NCI-H69 (cell line): ENCODE measurements at regions not wholly inside any gene's neighbourhood (a gene's known extent, or its start where the extent isn't known, plus 50 kb on each side); places are given as distances from the start of the nearest gene placed in this dataset.

Source experiments
- DNase-seq: peaks from one replicate; lab custom pipeline; 2025; lab: John Stamatoyannopoulos, UW

DNA sequence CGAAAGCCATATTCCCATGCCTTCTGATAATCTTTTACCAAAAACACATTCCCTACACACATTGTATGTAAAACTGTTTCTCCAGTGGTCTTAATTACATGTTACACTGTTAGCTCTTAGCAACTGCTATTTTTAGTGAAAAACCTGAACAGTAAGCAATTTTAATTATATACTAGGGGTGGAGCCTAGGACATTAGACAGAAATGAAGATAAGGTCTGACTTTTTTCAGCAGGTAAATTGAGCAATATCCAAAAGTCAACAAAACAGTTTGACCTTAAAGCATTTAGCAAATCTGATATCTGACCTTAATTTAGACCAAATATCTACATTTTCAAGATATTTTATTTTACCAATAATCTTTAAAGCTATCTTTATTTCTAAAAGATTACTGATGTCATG, 60.2 kb downstream of the PDE6H start:
- peak; percentile 12 for DNase-seq

DNA sequence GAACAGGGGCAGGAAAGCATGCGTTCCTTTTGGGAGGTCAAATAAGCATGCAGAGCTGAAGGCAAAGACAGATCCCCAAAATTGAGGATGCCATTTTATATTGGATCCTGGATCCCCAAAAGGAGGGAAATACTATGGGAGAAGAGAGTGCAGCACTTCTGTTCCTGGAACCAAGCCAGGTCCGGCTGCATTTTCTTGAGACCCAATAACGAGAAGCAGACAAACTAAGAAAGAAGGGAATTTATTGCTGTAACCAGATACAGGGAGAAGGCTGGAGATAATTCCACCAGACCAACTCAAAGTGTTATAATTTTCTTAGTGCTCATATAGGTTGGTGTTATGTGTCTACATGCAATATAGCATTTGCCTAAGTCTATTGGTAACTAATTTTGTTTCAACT, 60.8 kb downstream of the PDE6H start:
- DNase-seq = peak; percentile 9

DNA sequence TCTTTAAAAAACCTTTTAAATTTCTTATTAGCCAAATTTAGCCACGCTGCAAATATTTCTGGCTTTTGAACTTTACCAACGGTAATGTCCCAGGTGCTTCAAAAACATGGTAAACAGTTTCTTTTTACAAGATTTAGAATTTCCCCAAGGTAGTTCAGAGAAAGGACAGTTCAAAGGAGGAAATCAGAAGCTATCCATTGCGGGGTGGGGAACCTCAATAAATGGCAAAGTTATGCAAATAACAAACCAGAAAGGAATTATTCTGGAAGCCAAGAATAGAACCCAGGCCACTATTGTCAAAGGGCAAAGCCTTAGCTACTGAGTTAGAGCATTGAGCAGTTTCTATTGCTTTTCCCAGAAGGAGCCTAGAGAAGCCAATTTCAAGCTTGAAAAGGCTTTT, 62.3 kb downstream of the PDE6H start:
- no peak for DNase-seq

DNA sequence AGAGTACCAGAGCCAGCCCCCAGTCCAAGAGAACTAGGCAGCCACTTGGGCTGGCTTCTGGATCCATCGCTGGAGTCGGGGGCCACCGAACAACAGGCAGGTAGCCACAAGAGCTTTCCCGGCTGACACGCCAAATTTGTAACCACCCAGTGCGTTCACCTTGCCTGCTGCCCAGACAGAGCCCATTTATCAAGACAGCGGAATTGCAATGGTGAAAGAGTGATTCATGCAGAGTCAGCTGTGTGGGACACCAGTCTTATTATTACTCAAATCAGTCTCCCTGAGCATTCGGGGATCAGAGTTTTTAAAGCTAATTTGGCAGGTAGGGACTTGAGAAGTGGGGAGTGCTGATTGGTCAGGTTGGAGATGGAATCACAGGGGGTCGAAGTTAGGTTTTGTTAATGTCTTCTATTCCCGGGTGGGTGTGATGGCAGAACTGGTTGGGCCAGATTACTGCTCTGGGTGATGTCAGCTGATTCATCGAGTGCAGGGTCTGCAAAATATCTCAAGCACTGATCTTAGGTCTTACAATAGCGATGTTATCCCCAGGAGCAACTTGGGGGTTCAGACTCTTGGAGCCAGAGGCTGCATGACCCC, 64.3 kb downstream of the PDE6H start:
- DNase-seq = no peak

DNA sequence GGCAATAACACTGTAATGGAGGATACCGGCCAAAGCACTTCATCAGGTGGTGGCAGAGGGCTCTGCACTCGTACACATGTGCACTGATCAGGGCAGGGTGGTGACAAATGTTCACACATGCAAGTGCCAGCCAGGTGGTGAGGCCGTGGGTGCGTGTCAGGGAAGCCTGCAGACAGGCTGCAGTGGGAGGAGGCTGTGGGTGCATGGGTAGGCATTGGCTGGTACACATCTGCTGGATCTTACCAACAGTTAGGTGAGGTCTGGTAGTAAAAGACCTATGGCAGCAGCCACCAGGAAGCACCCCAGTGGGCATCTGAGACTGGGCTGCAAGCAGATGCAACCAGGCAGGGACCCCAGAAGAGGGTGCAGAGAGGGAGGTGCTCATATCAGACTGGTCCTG, 65.3 kb downstream of the PDE6H start:
- DNase-seq = no peak

DNA sequence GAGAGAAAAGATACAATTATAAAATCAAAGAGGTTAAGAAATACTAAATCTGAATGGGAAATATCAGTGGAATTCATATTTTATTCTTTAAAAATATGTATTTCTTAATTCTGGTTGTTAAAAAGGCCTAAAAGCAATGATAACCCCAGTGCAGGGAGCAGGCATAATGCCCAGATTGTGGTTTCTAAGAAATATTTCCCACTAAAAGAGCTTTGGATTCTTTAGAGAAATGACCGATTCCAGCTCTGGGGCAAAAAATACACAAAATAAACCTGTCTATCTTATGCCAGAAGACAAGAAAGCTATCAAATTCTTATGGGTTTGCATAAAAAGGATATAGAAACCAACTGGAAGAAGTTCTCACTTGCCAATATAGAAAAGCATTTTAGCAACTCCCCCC, 71.6 kb downstream of the PDE6H start:
- DNase-seq = no peak

DNA sequence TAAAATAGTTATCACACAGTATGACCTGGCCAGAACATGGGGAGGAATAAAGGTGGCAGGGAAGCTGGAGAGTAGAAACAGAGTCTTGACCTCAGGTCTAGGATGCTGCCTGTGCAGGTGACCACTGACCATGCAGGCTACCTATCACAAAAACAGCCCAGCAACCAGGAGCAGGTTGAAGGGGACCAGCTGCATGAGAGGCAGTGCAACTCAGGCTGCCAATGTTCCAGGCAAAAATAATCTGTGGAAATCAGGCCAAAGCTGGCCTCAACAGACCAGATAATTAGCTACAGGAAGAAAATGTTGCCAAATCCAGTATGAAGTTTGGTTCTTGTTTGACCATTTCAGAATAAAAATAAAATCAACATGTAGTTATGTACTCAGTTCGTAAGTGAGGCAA, 72.6 kb downstream of the PDE6H start:
- DNase-seq = no peak

DNA sequence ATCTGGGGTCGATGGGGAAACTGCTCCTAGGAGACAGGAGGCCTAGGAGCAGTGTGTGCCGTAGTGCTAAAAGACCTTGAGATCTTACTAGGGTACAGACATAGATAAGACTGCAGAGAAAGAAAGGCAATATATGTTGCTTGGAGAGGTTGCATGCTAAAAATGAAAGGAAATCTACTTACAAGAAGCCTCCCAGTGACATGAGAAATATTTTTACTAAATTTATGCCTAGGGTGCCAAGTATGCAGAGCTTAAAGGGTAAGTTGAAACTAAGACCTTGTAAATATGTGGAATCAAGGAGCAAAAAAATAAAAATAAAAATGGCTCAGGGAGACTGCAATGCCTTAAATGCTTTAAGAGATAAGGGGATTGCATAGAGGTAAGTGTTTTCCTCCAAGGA, 74.8 kb downstream of the PDE6H start:
- no peak for DNase-seq

DNA sequence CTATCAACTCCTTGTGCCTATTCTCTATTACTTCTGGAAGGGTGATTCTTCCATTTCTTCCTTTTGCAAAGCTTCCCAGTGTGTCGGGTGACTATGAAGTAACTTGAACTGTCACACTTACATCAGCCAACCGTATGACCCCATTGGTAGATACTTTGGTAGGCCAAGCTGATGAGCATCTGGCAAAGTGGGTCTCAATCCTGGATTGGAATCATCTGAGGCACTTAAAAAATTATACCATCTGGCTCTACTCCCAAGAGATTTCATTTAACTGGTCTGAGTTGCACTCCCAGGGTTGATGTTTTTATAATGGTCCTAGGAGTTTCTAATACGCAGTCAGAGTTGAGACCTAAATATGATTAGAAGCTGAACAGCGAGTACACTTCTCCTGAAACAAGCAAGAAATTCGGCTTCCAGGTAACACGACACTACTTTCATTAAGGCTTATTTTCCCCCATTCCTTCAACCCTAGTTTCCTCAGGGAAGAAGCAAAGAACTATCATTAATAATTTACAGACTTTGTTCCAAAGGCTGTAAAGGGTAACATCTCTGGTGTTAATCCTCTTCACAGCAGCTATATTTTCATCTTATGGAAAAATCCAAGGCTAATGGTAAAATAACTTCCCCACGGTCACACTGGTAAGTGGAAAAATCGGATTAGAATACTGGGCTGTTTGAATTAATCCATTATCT, 76.8 kb downstream of the PDE6H start:
- DNase-seq = peak; percentile 59

DNA sequence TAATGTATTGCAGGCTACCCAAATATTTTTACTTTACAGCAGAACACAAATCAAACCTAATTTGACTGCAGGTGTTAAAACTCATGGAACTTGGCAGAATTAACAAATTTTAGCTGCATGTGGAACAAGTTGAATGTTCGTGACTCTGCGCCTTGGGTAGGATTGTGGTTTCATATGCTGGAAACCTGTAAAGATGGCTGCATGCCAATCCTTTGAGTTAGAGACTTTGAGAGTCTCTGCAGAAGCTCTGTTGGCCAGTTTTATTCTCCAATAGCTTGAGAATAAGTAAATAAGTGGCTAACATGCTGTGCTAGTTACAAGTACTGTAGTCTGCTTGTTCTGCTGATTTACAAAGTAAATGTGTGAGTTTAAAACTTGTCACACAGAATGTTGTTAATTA, 77.8 kb downstream of the PDE6H start:
- DNase-seq = peak; percentile 0

DNA sequence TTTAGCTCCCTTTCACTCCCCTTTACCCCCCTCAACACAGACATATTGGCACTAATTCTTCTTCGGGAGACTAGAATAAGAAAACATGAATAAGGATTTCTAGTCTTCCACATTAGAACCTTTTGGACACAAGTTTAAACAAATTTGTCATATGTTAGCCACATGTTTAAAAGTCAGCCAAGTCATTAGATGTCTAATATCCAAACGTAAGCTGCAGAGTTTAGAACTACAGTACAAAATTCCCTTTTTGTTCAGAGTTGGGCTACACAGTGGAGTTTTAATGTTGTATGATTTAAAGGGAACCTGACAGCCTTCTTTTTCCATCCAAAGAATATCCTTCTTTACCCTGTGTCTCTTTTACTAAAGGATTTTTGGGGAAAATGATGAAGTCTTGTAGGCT, 79.8 kb downstream of the PDE6H start:
- DNase-seq = no peak

DNA sequence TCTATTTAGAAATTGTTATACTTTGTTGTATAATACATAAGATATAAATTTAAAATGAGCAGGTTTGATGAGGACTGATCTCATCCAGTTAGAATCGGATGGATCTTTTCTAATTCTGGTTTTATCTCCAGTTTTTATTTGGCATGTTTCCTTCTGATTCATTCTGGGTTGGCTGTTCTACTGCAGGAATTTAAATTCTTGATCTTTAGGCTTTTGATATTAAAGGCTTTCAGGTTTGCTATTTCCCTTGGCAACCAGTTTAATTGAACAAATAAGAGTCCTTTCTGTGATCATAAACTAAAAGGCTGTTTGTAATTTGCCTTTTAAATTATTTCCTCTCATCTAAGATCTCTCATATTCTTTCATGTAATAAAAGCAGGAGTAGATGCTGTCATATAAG, 83.4 kb downstream of the PDE6H start:
- DNase-seq = no peak
